ENCODE measurements at regions not wholly inside any gene's neighbourhood (a gene's known extent, or its start where the extent isn't known, plus 50 kb on each side); places are given as distances from the start of the nearest gene placed in this dataset.

DNA sequence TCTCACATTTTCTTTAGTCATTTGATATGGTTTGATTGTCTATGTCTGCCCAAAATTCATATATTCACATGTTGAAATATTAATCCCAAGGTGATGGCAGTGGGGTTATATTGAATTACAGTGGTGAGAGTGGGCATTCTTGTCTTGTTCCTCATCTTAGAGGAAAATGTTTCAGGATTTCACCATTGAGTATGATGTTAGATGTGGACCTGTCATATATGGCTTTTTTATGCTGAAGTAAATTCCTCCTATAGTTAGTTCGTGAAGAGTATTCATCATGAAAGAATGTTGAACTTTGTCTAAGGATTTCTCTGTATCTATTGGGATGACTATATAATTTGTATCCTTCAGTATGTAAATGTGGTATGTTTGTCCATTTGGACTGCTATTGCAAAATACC, 512.3 kb upstream of the EPHA5 start:
- no peak for DNase-seq (ENCODE audit: low read depth)
- TF ChIP-seq, protein P1, sequence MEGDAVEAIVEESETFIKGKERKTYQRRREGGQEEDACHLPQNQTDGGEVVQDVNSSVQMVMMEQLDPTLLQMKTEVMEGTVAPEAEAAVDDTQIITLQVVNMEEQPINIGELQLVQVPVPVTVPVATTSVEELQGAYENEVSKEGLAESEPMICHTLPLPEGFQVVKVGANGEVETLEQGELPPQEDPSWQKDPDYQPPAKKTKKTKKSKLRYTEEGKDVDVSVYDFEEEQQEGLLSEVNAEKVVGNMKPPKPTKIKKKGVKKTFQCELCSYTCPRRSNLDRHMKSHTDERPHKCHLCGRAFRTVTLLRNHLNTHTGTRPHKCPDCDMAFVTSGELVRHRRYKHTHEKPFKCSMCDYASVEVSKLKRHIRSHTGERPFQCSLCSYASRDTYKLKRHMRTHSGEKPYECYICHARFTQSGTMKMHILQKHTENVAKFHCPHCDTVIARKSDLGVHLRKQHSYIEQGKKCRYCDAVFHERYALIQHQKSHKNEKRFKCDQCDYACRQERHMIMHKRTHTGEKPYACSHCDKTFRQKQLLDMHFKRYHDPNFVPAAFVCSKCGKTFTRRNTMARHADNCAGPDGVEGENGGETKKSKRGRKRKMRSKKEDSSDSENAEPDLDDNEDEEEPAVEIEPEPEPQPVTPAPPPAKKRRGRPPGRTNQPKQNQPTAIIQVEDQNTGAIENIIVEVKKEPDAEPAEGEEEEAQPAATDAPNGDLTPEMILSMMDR (conservative IDR thresholded peaks at IDR 0.05; ENCODE audit: low read depth, low read length): no peak
- no peak overlapping the region for H3K4me3 ChIP-seq (ENCODE audit: low read depth, low read length)

DNA sequence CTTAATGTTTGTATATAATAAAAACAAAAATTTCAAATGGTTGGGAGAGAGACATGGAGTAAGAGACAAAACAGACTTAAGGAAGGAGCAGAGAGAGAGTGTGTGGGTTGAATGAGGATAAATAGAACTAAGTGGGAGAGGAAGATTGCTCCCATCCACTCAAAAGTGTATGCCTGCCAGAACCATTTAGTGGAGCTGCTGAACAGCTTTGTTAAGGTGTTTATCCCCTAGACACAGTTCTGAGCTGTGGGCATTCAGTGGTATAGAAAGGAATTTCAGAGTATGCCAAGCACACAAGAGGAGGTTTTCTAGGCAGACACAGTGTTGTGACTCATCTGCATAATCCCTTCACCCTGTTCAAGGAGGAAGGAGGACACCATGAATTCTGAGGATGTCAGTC, 508.6 kb upstream of the EPHA5 start:
- TF ChIP-seq, protein P1 (conservative IDR thresholded peaks at IDR 0.05; ENCODE audit: low read depth, low read length): no peak
- no peak overlapping the region for H3K4me3 ChIP-seq (ENCODE audit: low read depth, low read length)
- peak; percentile 17 for DNase-seq (ENCODE audit: low read depth)

DNA sequence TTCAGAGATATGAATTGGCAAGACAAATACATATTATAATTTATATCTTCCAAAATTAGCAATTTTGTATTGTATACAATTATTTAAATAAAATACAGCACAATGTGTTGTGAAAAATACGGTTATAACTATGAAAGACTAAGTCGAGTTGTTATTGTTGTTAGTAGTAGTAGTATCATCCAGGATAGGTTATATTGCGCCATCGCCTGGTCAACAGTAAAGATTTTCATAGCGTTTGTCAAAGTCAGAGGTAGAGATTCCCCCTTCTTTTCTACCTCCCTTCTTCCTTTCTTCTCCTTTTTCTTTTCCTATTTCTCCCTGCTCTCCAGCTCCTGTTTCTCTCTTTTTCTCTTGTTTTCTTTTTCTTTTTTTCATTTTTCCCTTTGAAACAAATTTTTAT, 499.1 kb upstream of the EPHA5 start:
- H3K4me3 ChIP-seq (ENCODE audit: low read depth, low read length): no peak overlapping the region
- DNase-seq (ENCODE audit: low read depth): peak; percentile 50
- TF ChIP-seq, protein P1 (conservative IDR thresholded peaks at IDR 0.05; ENCODE audit: low read depth, low read length): peak; percentile 34

DNA sequence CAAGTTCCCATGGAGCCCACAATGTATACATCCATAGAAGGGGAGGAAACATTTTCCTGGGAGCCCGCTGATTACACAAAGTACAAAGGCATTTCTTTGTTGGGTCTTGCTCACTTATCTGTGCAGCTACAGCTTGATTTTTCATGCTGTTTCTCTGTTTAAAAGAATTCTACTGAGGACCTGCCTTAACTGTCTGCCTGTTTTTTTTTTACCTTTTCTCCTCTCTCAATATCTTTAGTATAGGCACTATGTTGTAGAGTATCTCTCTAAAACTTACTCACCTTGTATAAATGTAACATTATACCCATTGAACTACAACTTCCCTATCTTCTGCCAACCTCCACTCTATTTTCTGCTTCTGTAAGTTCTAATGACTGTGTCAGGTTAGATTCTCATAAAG, 494.6 kb upstream of the EPHA5 start:
- TF ChIP-seq, protein P1 (conservative IDR thresholded peaks at IDR 0.05; ENCODE audit: low read depth, low read length): no peak

DNA sequence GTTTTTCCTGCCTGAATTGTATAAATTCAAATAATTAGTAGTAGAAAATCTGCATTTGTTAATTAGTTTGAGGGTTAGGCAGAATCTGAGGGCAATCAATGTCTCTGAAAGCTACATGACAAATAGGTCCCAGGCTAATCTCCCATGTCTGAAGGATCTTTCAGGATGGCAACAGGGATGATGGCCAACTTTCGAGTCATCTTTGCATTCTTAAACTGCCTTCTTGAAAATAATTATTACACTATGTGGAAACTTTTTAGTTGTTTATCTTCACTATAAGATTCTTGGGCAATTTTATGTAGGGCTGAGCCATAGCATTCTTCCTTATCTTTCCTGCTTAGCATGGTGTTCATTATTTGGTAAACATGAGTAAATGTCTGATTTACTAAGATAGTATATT, 490.3 kb upstream of the EPHA5 start:
- no peak overlapping the region for H3K4me3 ChIP-seq (ENCODE audit: low read depth, low read length)
- DNase-seq (ENCODE audit: low read depth): peak; percentile 5
- TF ChIP-seq, protein P1 (conservative IDR thresholded peaks at IDR 0.05; ENCODE audit: low read depth, low read length): no peak

More for the DNA sequence above, 494.6 kb upstream of the EPHA5 start:
- DNase-seq (ENCODE audit: low read depth): no peak
- H3K4me3 ChIP-seq (ENCODE audit: low read depth, low read length): no peak overlapping the region

DNA sequence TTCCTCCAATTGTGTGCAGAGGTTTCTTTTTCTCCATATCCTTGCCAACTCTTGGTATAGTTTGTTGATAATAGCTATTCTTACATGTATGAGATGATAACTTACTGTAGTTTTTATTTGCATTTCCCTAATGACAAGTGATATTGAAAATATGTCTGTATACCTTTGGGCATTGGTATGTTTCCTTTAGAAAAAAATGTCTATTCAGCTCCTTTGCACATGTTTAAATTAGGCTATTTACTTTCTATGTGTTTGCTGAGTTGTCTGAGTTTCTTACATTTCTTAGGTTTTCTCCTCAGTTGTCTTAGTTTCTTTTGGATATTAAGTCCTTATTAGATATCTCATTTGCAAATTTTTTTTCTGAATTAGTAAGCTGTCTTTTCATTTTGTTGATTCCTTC, 487.3 kb upstream of the EPHA5 start:
- DNase-seq (ENCODE audit: low read depth): no peak
- no peak overlapping the region for H3K4me3 ChIP-seq (ENCODE audit: low read depth, low read length)
- TF ChIP-seq, protein P1 (conservative IDR thresholded peaks at IDR 0.05; ENCODE audit: low read depth, low read length): no peak

DNA sequence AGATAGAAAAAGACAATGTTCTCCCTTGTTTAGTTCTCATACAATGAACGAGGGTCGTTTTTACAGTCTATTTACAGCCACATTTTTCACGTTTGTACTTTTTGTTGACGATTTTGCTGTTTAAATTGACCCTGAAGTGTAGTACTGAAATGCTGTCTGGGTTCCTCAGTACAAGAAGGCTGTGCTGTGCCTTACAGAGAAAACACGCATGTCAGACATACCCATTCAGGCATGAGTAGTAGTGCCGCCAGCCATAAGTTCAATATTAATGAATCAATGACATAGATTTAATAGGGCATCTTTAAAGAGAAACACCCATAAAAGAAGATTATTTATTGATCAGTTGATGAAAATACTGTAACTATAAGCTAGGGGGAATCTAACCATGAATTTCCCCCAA, 459.8 kb upstream of the EPHA5 start:
- DNase-seq (ENCODE audit: low read depth): no peak

More for the DNA sequence above, 459.8 kb upstream of the EPHA5 start:
- TF ChIP-seq, protein P1 (conservative IDR thresholded peaks at IDR 0.05; ENCODE audit: low read depth, low read length): no peak
- H3K4me3 ChIP-seq (ENCODE audit: low read depth, low read length): no peak overlapping the region

Measured in choroid plexus epithelial cell (primary cell).